Smooth muscle cell (in vitro differentiated cells): ENCODE measurements at regions not wholly inside any gene's neighbourhood (a gene's known extent, or its start where the extent isn't known, plus 50 kb on each side); places are given as distances from the start of the nearest gene placed in this dataset.
"Not testable (repeated sequence)": the region's sequence is repeated elsewhere in the genome, so short reads cannot be mapped to it uniquely, and the experiment has no call there.

ENCODE experiments used
- DNase-seq: peaks from one replicate; lab custom pipeline; 2025; ENCODE audit not compliant: unreplicated experiment; lab: John Stamatoyannopoulos, UW
- H2AFZ ChIP-seq: fragments of 200-600 bp; sonication (generic); 2 replicates; pipeline ENCODE4 v1.6.0; 2016; ENCODE audit warnings: antibody characterized with exemption, low read depth, mild to moderate bottlenecking
- H3F3A ChIP-seq: fragments of 200-600 bp; sonication (generic); 2 replicates; pipeline ENCODE4 v1.6.0; 2017; ENCODE audit warnings: antibody characterized with exemption, low read depth
- H3K27ac ChIP-seq: fragments of 200-600 bp; sonication (generic); 2 replicates; pipeline ENCODE4 v1.5.1; 2016; ENCODE audit warnings: low read depth, mild to moderate bottlenecking
- H3K27me3 ChIP-seq: fragments of 200-600 bp; sonication (generic); 2 replicates; pipeline ENCODE4 v1.6.1; 2016; ENCODE audit warnings: low read depth, mild to moderate bottlenecking
- H3K36me3 ChIP-seq: fragments of 200-600 bp; sonication (generic); 2 replicates; pipeline ENCODE4 v1.5.1; 2016; ENCODE audit warnings: low read depth
- H3K4me1 ChIP-seq: fragments of 200-600 bp; sonication (generic); 2 replicates; pipeline ENCODE4 v1.5.1; 2016; ENCODE audit warnings: low read depth
- H3K4me2 ChIP-seq: fragments of 200-600 bp; sonication (generic); 2 replicates; pipeline ENCODE4 v1.6.0; 2016; ENCODE audit warnings: mild to moderate bottlenecking
- H3K4me3 ChIP-seq: fragments of 200-600 bp; sonication (generic); 2 replicates; pipeline ENCODE4 v1.5.1; 2016; ENCODE audit warnings: mild to moderate bottlenecking
- H3K79me2 ChIP-seq: fragments of 200-600 bp; sonication (generic); 2 replicates; pipeline ENCODE4 v1.6.0; 2016; ENCODE audit warnings: low read depth, mild to moderate bottlenecking
- H3K9ac ChIP-seq: fragments of 200-600 bp; sonication (generic); 2 replicates; pipeline ENCODE4 v1.6.0; 2016; ENCODE audit warnings: low read depth
- H3K9me3 ChIP-seq: fragments of 200-600 bp; sonication (generic); replicated peaks from 2 replicates; pipeline ENCODE4 v1.5.1; 2016; ENCODE audit warnings: low read depth
- H4K20me1 ChIP-seq: fragments of 200-600 bp; sonication (generic); 2 replicates; pipeline ENCODE4 v1.6.0; 2016; ENCODE audit warnings: low read depth
- CTCF ChIP-seq: fragments of 200-600 bp; sonication (generic); IDR thresholded peaks from 2 replicates; pipeline ENCODE4 v1.5.1; 2017; ENCODE audit warnings: borderline replicate concordance, mild to moderate bottlenecking, antibody characterized with exemption; ENCODE audit not compliant: insufficient read depth, poor library complexity, severe bottlenecking
- WGBS: methylation state at CpG from one replicate; pipeline ENCODE4 v1.1.7; 2016; ENCODE audit warnings: low lambda C conversion rate; 5-methylcytosine and 5-hydroxymethylcytosine counted together

GRCh38 chrX:65850821-65851220, 183.4 kb downstream of the MSN start:
- not testable (repeated sequence) for H3K27me3 ChIP-seq, H2AFZ ChIP-seq, H3K79me2 ChIP-seq, H3K9ac ChIP-seq, H4K20me1 ChIP-seq, H3K4me3 ChIP-seq, H3K4me1 ChIP-seq, H3K4me2 ChIP-seq, DNase-seq, H3F3A ChIP-seq, H3K36me3 ChIP-seq, H3K9me3 ChIP-seq, H3K27ac ChIP-seq
- WGBS: 61% methylated on average over 2 of the region's 2 CpGs

GRCh38 chrX:65846974-65847373, 179.5 kb downstream of the MSN start:
- no peak for TF ChIP-seq CTCF
- Histone ChIP-seq H3F3A (no peaks in the 10 kb centered on the region), H3K4me1 (no peaks in the 10 kb centered on the region), H3K9ac (no peak overlapping the region), H3K27me3 (no peaks in the 10 kb centered on the region), H3K4me2 (no peak overlapping the region), H3K79me2 (no peaks in the 10 kb centered on the region), H4K20me1 (no peaks in the 10 kb centered on the region), H3K27ac (no peak overlapping the region), H2AFZ (no peak overlapping the region), H3K36me3 (no peaks in the 10 kb centered on the region), H3K4me3 (no peak overlapping the region), H3K9me3 (no peaks in the 10 kb centered on the region)
- DNase-seq: no peak
- 53% methylated on average over 2 of the region's 2 CpGs for WGBS

- Histone ChIP-seq H3K4me3 (no peak overlapping the region), H3K27ac (no peak overlapping the region), H3K36me3 (no peaks in the 10 kb centered on the region), H4K20me1 (no peaks in the 10 kb centered on the region), H3K9ac (no peak overlapping the region), H3K4me1 (no peaks in the 10 kb centered on the region), H2AFZ (no peak overlapping the region), H3K79me2 (no peaks in the 10 kb centered on the region), H3K9me3 (no peaks in the 10 kb centered on the region), H3F3A (no peaks in the 10 kb centered on the region), H3K4me2 (no peak overlapping the region), H3K27me3 (no peaks in the 10 kb centered on the region)
- DNase-seq: no peak
- 67% methylated on average over 2 of the region's 2 CpGs for WGBS
- TF ChIP-seq CTCF: no peak
Observed at GRCh38 chrX:65841263-65841662, 173.8 kb downstream of the MSN start.

GRCh38 chrX:65838674-65839073, 171.2 kb downstream of the MSN start:
- no peaks in the 10 kb centered on the region for H3K79me2 ChIP-seq
- H3K9ac ChIP-seq: no peak overlapping the region
- no peak overlapping the region for H3K4me3 ChIP-seq
- TF ChIP-seq CTCF: no peak
- H3K4me2 ChIP-seq: no peak overlapping the region
- no peaks in the 10 kb centered on the region for H3K27me3 ChIP-seq
- H4K20me1 ChIP-seq: no peaks in the 10 kb centered on the region
- no peak overlapping the region for H2AFZ ChIP-seq
- H3F3A ChIP-seq: no peaks in the 10 kb centered on the region
- H3K9me3 ChIP-seq: no peaks in the 10 kb centered on the region
- H3K4me1 ChIP-seq: no peaks in the 10 kb centered on the region
- H3K36me3 ChIP-seq: no peaks in the 10 kb centered on the region
- WGBS: 66% methylated on average over 3 of the region's 3 CpGs
- H3K27ac ChIP-seq: no peak overlapping the region
- DNase-seq: no peak
